Loucy (cell line): ENCODE measurements at regions not wholly inside any gene's neighbourhood (a gene's known extent, or its start where the extent isn't known, plus 50 kb on each side); places are given as distances from the start of the nearest gene placed in this dataset.

Experiments used
- H2AFZ ChIP-seq: fragments of 200-600 bp; sonication (generic); 2 replicates; pipeline ENCODE4 v1.6.0; 2016; ENCODE audit warnings: antibody characterized with exemption, mild to moderate bottlenecking, low read length, moderate library complexity
- H3F3A ChIP-seq: fragments of 200-600 bp; 2 replicates; pipeline ENCODE4 v1.6.0; 2016; ENCODE audit warnings: antibody characterized with exemption, low read depth, mild to moderate bottlenecking
- H3K27me3 ChIP-seq: fragments of 200-600 bp; sonication (generic); 2 replicates; pipeline ENCODE4 v1.6.1; 2014; ENCODE audit warnings: low read length, mild to moderate bottlenecking; ENCODE audit not compliant: insufficient read depth, poor library complexity, severe bottlenecking
- H3K36me3 ChIP-seq: fragments of 200-600 bp; sonication (generic); 2 replicates; pipeline ENCODE4 v1.6.1; 2016; ENCODE audit warnings: low read length; ENCODE audit not compliant: insufficient read depth
- H3K4me1 ChIP-seq: fragments of 200-600 bp; sonication (generic); 2 replicates; pipeline ENCODE4 v1.5.1; 2014; ENCODE audit warnings: low read length, mild to moderate bottlenecking; ENCODE audit not compliant: insufficient read depth, poor library complexity, severe bottlenecking
- H3K4me2 ChIP-seq: fragments of 200-600 bp; sonication (generic); 2 replicates; pipeline ENCODE4 v1.6.0; 2014; ENCODE audit warnings: antibody characterized with exemption, low read length, low read depth, mild to moderate bottlenecking; ENCODE audit not compliant: poor library complexity, severe bottlenecking
- H3K4me3 ChIP-seq: fragments of 200-600 bp; sonication (generic); 2 replicates; pipeline ENCODE4 v1.5.1; 2014; ENCODE audit warnings: low read length, mild to moderate bottlenecking, mixed read lengths; ENCODE audit not compliant: poor library complexity, severe bottlenecking
- H3K79me2 ChIP-seq: fragments of 200-600 bp; sonication (generic); 2 replicates; pipeline ENCODE4 v1.6.1; 2014; ENCODE audit warnings: low read length; ENCODE audit not compliant: insufficient read depth
- H3K9ac ChIP-seq: fragments of 200-600 bp; sonication (generic); 2 replicates; pipeline ENCODE4 v1.6.0; 2014; ENCODE audit warnings: mild to moderate bottlenecking, low read depth, low read length, moderate library complexity; ENCODE audit not compliant: poor library complexity, severe bottlenecking
- H3K9me2 ChIP-seq: fragments of 200-600 bp; sonication (generic); replicated peaks from 2 replicates; pipeline ENCODE4 v1.6.1; 2016; ENCODE audit warnings: low read depth, low read length, mixed read lengths
- H3K9me3 ChIP-seq: fragments of 200-600 bp; sonication (generic); 2 replicates; pipeline ENCODE4 v1.6.1; 2014; ENCODE audit warnings: mild to moderate bottlenecking, antibody characterized with exemption, low read length, low read depth; ENCODE audit not compliant: insufficient read depth
- H4K20me1 ChIP-seq: fragments of 200-600 bp; sonication (generic); 2 replicates; pipeline ENCODE4 v1.6.0; 2014; ENCODE audit warnings: antibody characterized with exemption, low read length, mild to moderate bottlenecking; ENCODE audit not compliant: insufficient read depth, poor library complexity, severe bottlenecking
- EZH2phosphoT487 ChIP-seq: fragments of 200-600 bp; IDR thresholded peaks from 2 replicates; pipeline ENCODE4 v1.6.1; 2018; ENCODE audit warnings: antibody characterized with exemption, mild to moderate bottlenecking, moderate library complexity, borderline replicate concordance
- TF ChIP-seq, protein P1 (sequence below): fragments of 200-600 bp; sonication (generic); conservative IDR thresholded peaks from 2 replicates; pipeline ENCODE4 v1.5.1; 2014; ENCODE audit warnings: mild to moderate bottlenecking, antibody characterized with exemption, low read length

DNA sequence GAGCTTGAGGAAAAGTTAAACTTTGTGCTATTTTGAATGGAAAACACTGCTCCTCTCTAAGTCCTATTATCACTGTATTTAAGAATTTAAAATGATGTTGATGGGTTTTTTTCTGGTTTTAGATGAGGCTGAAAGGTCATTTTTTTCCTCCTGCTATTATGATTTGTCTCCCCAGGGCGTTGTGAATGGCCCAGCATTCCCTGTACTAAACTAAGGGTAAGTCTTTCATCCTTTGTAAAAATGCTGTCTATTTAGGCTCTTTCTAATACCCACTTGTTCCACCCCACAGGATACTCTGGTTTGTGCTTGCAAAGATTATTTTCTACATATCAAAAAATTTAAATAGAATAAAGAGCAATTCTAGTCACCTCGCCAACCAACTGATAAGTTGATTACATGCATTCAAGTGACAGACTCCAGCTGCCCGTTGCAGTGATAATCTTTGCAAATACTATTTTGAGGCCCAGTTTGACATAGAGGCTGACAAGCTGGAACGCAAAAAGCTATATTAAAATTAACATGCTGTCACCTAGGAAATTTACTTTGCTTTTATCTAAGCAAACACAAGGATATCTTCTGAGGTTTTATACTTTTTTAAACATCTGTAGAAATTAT, 222.3 kb upstream of the TMEM229A start:
- Histone ChIP-seq H3K4me3 (no peak overlapping the region), H2AFZ (no peak overlapping the region), H3K4me2 (no peak overlapping the region)

DNA sequence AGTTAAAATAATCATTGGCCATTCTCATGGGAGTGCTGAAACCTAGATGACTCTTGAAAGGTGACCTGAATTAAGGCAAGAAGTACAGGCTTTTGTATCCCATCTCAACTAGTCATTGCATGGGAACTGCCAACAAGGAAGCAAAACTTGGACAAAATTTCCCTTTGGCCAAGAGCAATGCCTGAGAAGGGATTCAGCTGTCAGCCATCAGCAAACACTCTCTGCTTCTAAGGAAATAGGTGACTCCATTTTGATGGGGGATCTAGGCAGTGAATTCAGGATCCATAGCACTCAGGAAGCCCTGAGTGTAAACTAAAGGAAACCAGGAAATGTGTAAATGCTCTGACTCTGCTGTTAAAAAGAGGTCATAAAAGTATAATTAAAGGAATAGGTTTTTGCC, 221.5 kb upstream of the TMEM229A start:
- no peak overlapping the region for H3K9ac ChIP-seq
- no peak overlapping the region for H3K4me2 ChIP-seq
- H3K79me2 ChIP-seq = no peaks in the 10 kb centered on the region
- no peak overlapping the region for H3K4me3 ChIP-seq
- no peaks in the 10 kb centered on the region for H3K36me3 ChIP-seq
- no peaks in the 10 kb centered on the region for H3K4me1 ChIP-seq
- no peaks in the 10 kb centered on the region for H3K9me3 ChIP-seq
- H3K27me3 ChIP-seq = no peaks in the 10 kb centered on the region
- TF ChIP-seq, protein P1, sequence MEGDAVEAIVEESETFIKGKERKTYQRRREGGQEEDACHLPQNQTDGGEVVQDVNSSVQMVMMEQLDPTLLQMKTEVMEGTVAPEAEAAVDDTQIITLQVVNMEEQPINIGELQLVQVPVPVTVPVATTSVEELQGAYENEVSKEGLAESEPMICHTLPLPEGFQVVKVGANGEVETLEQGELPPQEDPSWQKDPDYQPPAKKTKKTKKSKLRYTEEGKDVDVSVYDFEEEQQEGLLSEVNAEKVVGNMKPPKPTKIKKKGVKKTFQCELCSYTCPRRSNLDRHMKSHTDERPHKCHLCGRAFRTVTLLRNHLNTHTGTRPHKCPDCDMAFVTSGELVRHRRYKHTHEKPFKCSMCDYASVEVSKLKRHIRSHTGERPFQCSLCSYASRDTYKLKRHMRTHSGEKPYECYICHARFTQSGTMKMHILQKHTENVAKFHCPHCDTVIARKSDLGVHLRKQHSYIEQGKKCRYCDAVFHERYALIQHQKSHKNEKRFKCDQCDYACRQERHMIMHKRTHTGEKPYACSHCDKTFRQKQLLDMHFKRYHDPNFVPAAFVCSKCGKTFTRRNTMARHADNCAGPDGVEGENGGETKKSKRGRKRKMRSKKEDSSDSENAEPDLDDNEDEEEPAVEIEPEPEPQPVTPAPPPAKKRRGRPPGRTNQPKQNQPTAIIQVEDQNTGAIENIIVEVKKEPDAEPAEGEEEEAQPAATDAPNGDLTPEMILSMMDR = no peak
- TF ChIP-seq EZH2phosphoT487 = no peak
- H2AFZ ChIP-seq = no peak overlapping the region
- no peaks in the 10 kb centered on the region for H4K20me1 ChIP-seq
- no peaks in the 10 kb centered on the region for H3K9me2 ChIP-seq
- no peaks in the 10 kb centered on the region for H3F3A ChIP-seq

More for the DNA sequence above, 222.3 kb upstream of the TMEM229A start:
- Histone ChIP-seq H4K20me1 (no peaks in the 10 kb centered on the region), H3K9me3 (no peaks in the 10 kb centered on the region), H3K9me2 (no peaks in the 10 kb centered on the region), H3F3A (no peaks in the 10 kb centered on the region), H3K79me2 (no peaks in the 10 kb centered on the region), H3K27me3 (no peaks in the 10 kb centered on the region), H3K36me3 (no peaks in the 10 kb centered on the region), H3K9ac (no peak overlapping the region), H3K4me1 (no peaks in the 10 kb centered on the region)
- TF ChIP-seq EZH2phosphoT487 = no peak
- TF ChIP-seq, protein P1 = no peak

DNA sequence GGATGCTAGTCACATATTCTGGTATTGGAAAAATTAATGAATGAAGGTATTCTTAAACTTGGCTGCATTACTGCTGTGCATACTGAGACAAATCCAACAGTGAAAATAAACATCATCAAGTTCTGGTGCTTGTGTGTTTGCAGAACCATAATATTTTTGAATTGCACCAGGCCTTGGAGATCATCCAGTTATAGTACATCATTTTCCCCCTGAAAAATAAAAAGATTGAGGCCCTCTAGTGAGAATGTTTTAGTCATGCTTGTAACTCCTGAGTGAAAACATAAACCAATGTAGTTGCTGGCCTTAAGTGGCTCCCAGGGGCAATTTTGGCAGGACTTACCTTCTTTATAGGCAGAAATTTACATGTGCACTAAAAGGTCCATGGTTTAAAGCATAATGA, 218.8 kb upstream of the TMEM229A start:
- Histone ChIP-seq H3K4me1 (no peaks in the 10 kb centered on the region), H3K36me3 (no peaks in the 10 kb centered on the region), H3K4me3 (no peak overlapping the region), H3K27me3 (no peaks in the 10 kb centered on the region), H4K20me1 (no peaks in the 10 kb centered on the region), H3K79me2 (no peaks in the 10 kb centered on the region), H2AFZ (no peak overlapping the region), H3K4me2 (no peak overlapping the region), H3K9me3 (no peaks in the 10 kb centered on the region), H3K9ac (no peak overlapping the region), H3F3A (no peaks in the 10 kb centered on the region), H3K9me2 (no peaks in the 10 kb centered on the region)
- TF ChIP-seq, protein P1 = no peak
- no peak for TF ChIP-seq EZH2phosphoT487
